ENCODE measurements at regions not wholly inside any gene's neighbourhood (a gene's known extent, or its start where the extent isn't known, plus 50 kb on each side); places are given as distances from the start of the nearest gene placed in this dataset.

- no peak for TF ChIP-seq CTCF (IDR thresholded peaks at IDR 0.05; ENCODE audit: low read depth, low read length)
- H3K4me1 ChIP-seq (ENCODE audit: low read depth): no peaks in the 10 kb centered on the region
- DNase-seq (ENCODE audit: low read depth in 1 of 2, low spot score in 1 of 2): no peak
- H3K4me3 ChIP-seq: no peak overlapping the region
- H3K9me3 ChIP-seq (ENCODE audit: low read depth): no peaks in the 10 kb centered on the region
- no peaks in the 10 kb centered on the region for H3K36me3 ChIP-seq
- H3K27ac ChIP-seq: no peak overlapping the region
- H3K27me3 ChIP-seq: no peaks in the 10 kb centered on the region
Observed at GRCh38 chr9:91023741-91024140, 222.1 kb downstream of the SYK start.

- no peak for DNase-seq (ENCODE audit: low read depth in 1 of 2, low spot score in 1 of 2)
- TF ChIP-seq CTCF (IDR thresholded peaks at IDR 0.05; ENCODE audit: low read depth, low read length): no peak
- Histone ChIP-seq H3K36me3 (no peaks in the 10 kb centered on the region), H3K4me1 (ENCODE audit: low read depth) (no peaks in the 10 kb centered on the region), H3K4me3 (no peak overlapping the region), H3K27ac (no peak overlapping the region), H3K27me3 (peaks cover 1% of the 10 kb centered on the region), H3K9me3 (ENCODE audit: low read depth) (no peaks in the 10 kb centered on the region)
Observed at GRCh38 chr9:91024841-91025240, 223.2 kb downstream of the SYK start.

GRCh38 chr9:91025856-91026255, 224.2 kb downstream of the SYK start:
- no peaks in the 10 kb centered on the region for H3K4me1 ChIP-seq (ENCODE audit: low read depth)
- no peak overlapping the region for H3K4me3 ChIP-seq
- no peak for TF ChIP-seq CTCF (IDR thresholded peaks at IDR 0.05; ENCODE audit: low read depth, low read length)

GRCh38 chr9:91026266-91026665, 224.6 kb downstream of the SYK start:
- no peak for TF ChIP-seq CTCF (IDR thresholded peaks at IDR 0.05; ENCODE audit: low read depth, low read length)
- DNase-seq (ENCODE audit: low read depth in 1 of 2, low spot score in 1 of 2): no peak
- Histone ChIP-seq H3K4me3 (no peak overlapping the region), H3K36me3 (no peaks in the 10 kb centered on the region), H3K27ac (no peak overlapping the region), H3K4me1 (ENCODE audit: low read depth) (no peaks in the 10 kb centered on the region), H3K27me3 (peaks cover 7% of the 10 kb centered on the region), H3K9me3 (ENCODE audit: low read depth) (no peaks in the 10 kb centered on the region)

More at GRCh38 chr9:91025856-91026255, 224.2 kb downstream of the SYK start:
- Histone ChIP-seq H3K9me3 (ENCODE audit: low read depth) (no peaks in the 10 kb centered on the region), H3K36me3 (no peaks in the 10 kb centered on the region), H3K27me3 (peaks cover 3% of the 10 kb centered on the region), H3K27ac (no peak overlapping the region)
- DNase-seq (ENCODE audit: low read depth in 1 of 2, low spot score in 1 of 2): no peak

- no peak overlapping the region for H3K27ac ChIP-seq
- TF ChIP-seq CTCF (IDR thresholded peaks at IDR 0.05; ENCODE audit: low read depth, low read length): no peak
- H3K9me3 ChIP-seq (ENCODE audit: low read depth): no peaks in the 10 kb centered on the region
- H3K4me1 ChIP-seq (ENCODE audit: low read depth): peaks cover 3% of the 10 kb centered on the region
- H3K36me3 ChIP-seq: no peaks in the 10 kb centered on the region
- H3K27me3 ChIP-seq: peaks cover 11% of the 10 kb centered on the region
- no peak for DNase-seq (ENCODE audit: low read depth in 1 of 2, low spot score in 1 of 2)
- no peak overlapping the region for H3K4me3 ChIP-seq
Observed at GRCh38 chr9:91027005-91027404, 225.4 kb downstream of the SYK start.
